Lower lobe of right lung (tissue), 2 donors: ENCODE measurements at regions not wholly inside any gene's neighbourhood (a gene's known extent, or its start where the extent isn't known, plus 50 kb on each side); places are given as distances from the start of the nearest gene placed in this dataset.

Experiments used
- ATAC-seq, 2 donors: fragments of 200-7000 bp; cut with Tn5 transposase; one replicate each; pipeline ENCODE4 v1.9.1; 2020 to 2022; ENCODE audit warnings: mild to moderate bottlenecking in 2 of 2, moderate library complexity in 2 of 2
- DNase-seq: peaks from one replicate; pipeline ENCODE4 v3.0.0-alpha.2; 2020
- H3K27ac ChIP-seq: fragments of 200-600 bp; one replicate; pipeline ENCODE4 v1.8.0; 2022
- H3K27me3 ChIP-seq: fragments of 200-600 bp; one replicate; pipeline ENCODE4 v1.8.0; 2022; ENCODE audit warnings: low read depth
- H3K36me3 ChIP-seq: fragments of 200-600 bp; one replicate; pipeline ENCODE4 v1.8.0; 2022; ENCODE audit warnings: mild to moderate bottlenecking
- H3K4me1 ChIP-seq: fragments of 200-600 bp; one replicate; pipeline ENCODE4 v1.8.0; 2022
- H3K4me3 ChIP-seq: fragments of 200-600 bp; one replicate; pipeline ENCODE4 v1.8.0; 2022; ENCODE audit warnings: mild to moderate bottlenecking
- H3K9me3 ChIP-seq: fragments of 200-600 bp; one replicate; pipeline ENCODE4 v1.8.0; 2022
- intact Hi-C: fragments of 100-400 bp; cut with DNase I; formaldehyde crosslinking; loops from one replicate; pipeline ENCODE4 v1.11.0; 2022
- TF ChIP-seq, protein P1 (sequence below): fragments of 200-600 bp; IDR thresholded peaks from one replicate; pipeline ENCODE4 v1.8.0; 2022; ENCODE audit warnings: antibody characterized with exemption, mild to moderate bottlenecking
- donor health status: DM: no; HTN: yes; CAD: no; lungs with severe emphysema.

DNA sequence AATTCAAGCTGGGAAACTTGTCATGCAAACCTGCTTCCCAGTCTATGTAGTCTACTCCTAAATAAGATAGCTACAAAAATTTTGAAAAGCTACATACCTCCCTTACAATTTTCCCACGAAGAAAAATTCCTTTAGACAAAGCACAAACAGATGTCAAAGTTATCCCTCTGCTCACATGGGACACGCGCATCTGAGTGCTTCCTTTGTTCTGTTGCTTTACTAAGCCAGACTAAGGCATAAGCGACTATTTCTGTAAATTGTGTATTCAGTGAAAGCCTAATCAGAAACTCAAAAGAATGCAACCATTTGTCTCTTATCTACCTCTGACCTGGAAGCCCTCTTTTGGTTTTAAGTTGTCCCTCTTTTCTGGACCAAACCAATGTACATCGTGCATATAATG is 583.7 kb upstream of the B3GAT1 start:
- DNase-seq, result no peak
- Histone ChIP-seq H3K4me1 (no peaks in the 10 kb centered on the region), H3K9me3 (no peaks in the 10 kb centered on the region), H3K4me3 (no peak overlapping the region), H3K36me3 (no peaks in the 10 kb centered on the region), H3K27me3 (no peaks in the 10 kb centered on the region), H3K27ac (no peak overlapping the region)
- no peak for ATAC-seq
- TF ChIP-seq, protein P1, sequence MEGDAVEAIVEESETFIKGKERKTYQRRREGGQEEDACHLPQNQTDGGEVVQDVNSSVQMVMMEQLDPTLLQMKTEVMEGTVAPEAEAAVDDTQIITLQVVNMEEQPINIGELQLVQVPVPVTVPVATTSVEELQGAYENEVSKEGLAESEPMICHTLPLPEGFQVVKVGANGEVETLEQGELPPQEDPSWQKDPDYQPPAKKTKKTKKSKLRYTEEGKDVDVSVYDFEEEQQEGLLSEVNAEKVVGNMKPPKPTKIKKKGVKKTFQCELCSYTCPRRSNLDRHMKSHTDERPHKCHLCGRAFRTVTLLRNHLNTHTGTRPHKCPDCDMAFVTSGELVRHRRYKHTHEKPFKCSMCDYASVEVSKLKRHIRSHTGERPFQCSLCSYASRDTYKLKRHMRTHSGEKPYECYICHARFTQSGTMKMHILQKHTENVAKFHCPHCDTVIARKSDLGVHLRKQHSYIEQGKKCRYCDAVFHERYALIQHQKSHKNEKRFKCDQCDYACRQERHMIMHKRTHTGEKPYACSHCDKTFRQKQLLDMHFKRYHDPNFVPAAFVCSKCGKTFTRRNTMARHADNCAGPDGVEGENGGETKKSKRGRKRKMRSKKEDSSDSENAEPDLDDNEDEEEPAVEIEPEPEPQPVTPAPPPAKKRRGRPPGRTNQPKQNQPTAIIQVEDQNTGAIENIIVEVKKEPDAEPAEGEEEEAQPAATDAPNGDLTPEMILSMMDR, result no peak
- intact Hi-C loops, result no loop called here

DNA sequence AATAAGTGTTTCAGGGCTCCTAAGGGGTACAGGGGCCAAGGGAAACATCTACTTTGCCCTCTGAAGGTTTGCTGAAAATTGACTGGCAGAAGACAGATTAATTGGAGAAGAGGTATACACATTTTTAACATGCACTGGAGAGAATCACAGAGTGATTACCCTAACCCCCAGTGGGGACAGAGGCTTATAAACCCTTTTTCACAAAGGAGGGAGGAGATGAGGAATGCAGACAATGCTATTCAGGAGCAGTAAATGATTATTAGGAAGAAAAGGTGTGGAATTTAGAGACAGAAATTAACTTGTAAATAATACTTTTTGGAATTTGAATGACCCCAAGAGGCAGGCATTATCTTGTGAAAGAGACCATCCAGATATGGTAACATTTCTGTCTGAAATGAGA is 582.4 kb upstream of the B3GAT1 start:
- DNase-seq, result no peak
- Histone ChIP-seq H3K27me3 (no peaks in the 10 kb centered on the region), H3K9me3 (no peaks in the 10 kb centered on the region), H3K4me1 (no peaks in the 10 kb centered on the region), H3K27ac (no peak overlapping the region), H3K36me3 (no peaks in the 10 kb centered on the region), H3K4me3 (no peak overlapping the region)
- intact Hi-C loops, result no loop called here
- ATAC-seq, result no peak
- TF ChIP-seq, protein P1, result no peak

DNA sequence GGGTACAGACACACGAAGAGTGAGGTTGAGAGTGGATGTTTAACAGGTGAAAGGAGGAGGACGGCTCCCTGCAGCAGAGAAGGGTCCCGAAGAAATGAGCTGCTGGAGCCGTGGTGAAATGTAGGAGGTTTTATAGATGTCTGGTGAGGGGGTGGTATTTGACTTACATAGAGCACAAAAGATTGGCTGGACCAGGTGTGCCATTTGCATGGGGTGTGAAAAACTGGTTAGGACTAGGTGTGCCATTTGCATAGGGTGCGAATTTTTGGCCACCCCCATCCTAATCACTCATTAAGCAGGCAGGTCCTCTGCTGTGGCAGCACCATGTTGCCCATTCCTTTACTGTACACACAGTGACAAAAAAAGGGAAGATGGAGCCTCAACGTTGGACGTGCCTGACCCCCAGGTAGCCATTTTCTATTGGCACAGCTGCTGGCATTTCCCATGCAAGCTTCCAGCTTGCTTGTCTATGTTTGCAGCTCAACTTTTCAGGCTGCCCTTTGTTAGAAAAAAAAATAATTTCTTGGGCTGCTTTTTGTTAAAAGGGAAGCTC is 581.7 kb upstream of the B3GAT1 start:
- H3K4me1 ChIP-seq, result no peaks in the 10 kb centered on the region
- intact Hi-C loops, result no loop called here

DNA sequence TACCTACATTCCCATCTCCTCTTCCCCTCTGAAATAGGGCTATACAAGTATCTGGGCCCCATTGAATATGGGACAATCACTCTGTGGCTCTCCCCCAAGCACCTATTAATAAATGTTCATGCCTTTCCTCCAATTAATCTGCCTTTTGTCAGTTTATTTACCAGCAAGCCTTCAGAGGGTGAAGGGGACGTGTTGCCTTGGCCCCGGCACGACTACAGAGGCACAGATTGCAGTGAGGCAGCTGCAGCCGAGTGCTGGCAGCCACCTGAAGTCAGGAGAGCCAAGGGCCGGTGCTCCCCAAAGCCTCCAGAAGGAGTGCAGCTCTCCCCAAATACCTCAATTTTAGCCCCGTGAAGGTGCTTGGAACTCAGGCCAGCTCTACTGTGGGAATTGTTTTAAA is 580.9 kb upstream of the B3GAT1 start:
- H3K27me3 ChIP-seq, result no peaks in the 10 kb centered on the region
- TF ChIP-seq, protein P1, result no peak
- intact Hi-C loops, result no loop called here
- H3K36me3 ChIP-seq, result no peaks in the 10 kb centered on the region
- H3K4me3 ChIP-seq, result no peak overlapping the region
- no peaks in the 10 kb centered on the region for H3K4me1 ChIP-seq
- DNase-seq (no peak), ATAC-seq (no peak)
- H3K27ac ChIP-seq, result no peak overlapping the region
- H3K9me3 ChIP-seq, result no peaks in the 10 kb centered on the region

More for the DNA sequence above, 581.7 kb upstream of the B3GAT1 start:
- TF ChIP-seq, protein P1, result no peak
- no peaks in the 10 kb centered on the region for H3K36me3 ChIP-seq
- no peaks in the 10 kb centered on the region for H3K9me3 ChIP-seq
- H3K4me3 ChIP-seq, result no peak overlapping the region
- DNase-seq, result no peak
- H3K27ac ChIP-seq, result no peak overlapping the region
- ATAC-seq, result no peak
- no peaks in the 10 kb centered on the region for H3K27me3 ChIP-seq

DNA sequence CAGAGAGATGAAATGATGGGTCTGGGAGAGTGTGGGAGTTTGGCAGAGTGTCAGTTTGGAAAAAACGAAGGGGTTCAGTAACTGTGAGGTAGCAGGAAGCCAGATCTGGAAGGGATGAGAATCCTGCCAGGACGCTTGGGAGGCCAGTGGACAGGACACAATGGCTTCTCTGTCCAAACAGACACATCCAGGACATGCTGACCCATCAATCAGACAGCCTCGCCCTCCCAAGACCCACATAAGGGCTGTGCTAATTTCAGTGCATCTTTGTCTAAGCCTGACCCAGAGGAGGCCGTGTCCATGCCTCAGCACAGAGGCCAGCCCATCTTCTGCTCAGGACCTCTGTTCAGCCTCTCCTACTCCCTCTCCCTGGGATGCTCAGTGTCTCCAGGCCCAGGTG is 576.5 kb upstream of the B3GAT1 start:
- intact Hi-C loops, result no loop called here
- no peak overlapping the region for H3K27ac ChIP-seq
- no peaks in the 10 kb centered on the region for H3K27me3 ChIP-seq
- ATAC-seq (no peak), DNase-seq (no peak)
- no peaks in the 10 kb centered on the region for H3K36me3 ChIP-seq
- TF ChIP-seq, protein P1, result no peak
- H3K9me3 ChIP-seq, result no peaks in the 10 kb centered on the region
- no peak overlapping the region for H3K4me3 ChIP-seq
- no peaks in the 10 kb centered on the region for H3K4me1 ChIP-seq

DNA sequence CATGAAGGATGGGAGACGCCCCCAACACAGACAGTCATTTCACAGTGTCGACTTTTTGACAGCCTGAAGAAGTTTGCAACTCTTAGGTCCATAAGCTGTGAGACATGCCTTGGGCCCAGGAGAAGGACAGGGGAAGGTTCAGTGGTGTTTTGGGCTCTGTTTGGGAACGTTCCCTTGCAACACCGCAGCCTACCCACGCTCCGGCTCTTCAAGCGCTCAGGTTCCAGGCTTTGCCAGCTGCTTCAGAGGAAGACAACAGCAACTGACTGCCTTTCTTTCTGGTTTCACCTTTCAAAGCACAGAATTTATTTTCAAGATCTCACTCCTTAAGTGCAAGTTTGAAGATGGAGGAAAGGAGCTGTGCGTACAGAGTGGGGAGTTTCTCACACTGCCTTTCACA is 575.8 kb upstream of the B3GAT1 start:
- Histone ChIP-seq H3K9me3 (no peaks in the 10 kb centered on the region), H3K27me3 (no peaks in the 10 kb centered on the region), H3K4me1 (no peaks in the 10 kb centered on the region), H3K27ac (no peak overlapping the region), H3K4me3 (no peak overlapping the region), H3K36me3 (no peaks in the 10 kb centered on the region)
- TF ChIP-seq, protein P1, result no peak
- no peak for DNase-seq
- ATAC-seq, result no peak
- intact Hi-C loops, result no loop called here
